Type B pancreatic cell (in vitro differentiated cells): ENCODE measurements at regions not wholly inside any gene's neighbourhood (a gene's known extent, or its start where the extent isn't known, plus 50 kb on each side); places are given as distances from the start of the nearest gene placed in this dataset.

Source experiments
- DNase-seq: peaks from one replicate; pipeline ENCODE4 v3.0.0; 2021; ENCODE audit warnings: mixed read lengths; ENCODE audit not compliant: unreplicated experiment; ENCODE audit errors: extremely low spot score
- H3K27ac Mint-ChIP-seq: 2 replicates; pipeline ENCODE4 v1.8.0; 2021; ENCODE audit warnings: mild to moderate bottlenecking, mixed read lengths
- H3K27me3 Mint-ChIP-seq: 2 replicates; pipeline ENCODE4 v1.8.0; 2021; ENCODE audit warnings: mixed read lengths
- H3K36me3 Mint-ChIP-seq: 2 replicates; pipeline ENCODE4 v1.8.0; 2021; ENCODE audit warnings: mixed read lengths
- H3K4me1 Mint-ChIP-seq: one replicate; pipeline ENCODE4 v1.8.0; 2021; ENCODE audit warnings: mixed read lengths; ENCODE audit not compliant: unreplicated experiment
- H3K4me3 Mint-ChIP-seq: 2 replicates; pipeline ENCODE4 v1.8.0; 2021; ENCODE audit warnings: mild to moderate bottlenecking, mixed read lengths
- H3K9me3 Mint-ChIP-seq: 2 replicates; pipeline ENCODE4 v1.8.0; 2021; ENCODE audit warnings: mixed read lengths
- TF ChIP-seq, protein P1 (sequence below): fragments of 200-600 bp; sonication (generic); conservative IDR thresholded peaks from 2 replicates; pipeline ENCODE4 v1.5.0; 2021; ENCODE audit warnings: antibody characterized with exemption, mild to moderate bottlenecking

DNA sequence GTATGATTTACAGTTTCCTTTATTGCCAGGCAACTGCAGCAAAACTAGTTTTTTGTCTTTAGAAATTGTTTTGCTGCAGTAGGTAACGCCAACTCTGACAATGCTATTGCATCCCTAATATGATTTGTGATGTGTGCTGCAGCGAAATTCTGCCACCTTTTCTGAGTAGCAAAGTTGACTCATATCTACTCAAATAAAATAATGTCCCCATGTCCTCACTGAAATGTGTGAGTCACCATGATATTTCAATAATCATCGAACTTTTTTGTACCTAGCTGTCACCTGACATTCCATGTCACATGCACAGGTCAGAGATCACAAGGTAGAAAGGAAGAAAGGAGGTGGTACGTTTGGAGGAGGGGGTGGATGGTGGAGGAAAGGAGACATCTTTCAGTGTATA is 205.0 kb downstream of the RAD51AP2 start:
- Mint-ChIP-seq H3K4me3 (no peak overlapping the region), H3K36me3 (no peaks in the 10 kb centered on the region), H3K27me3 (peaks cover 2% of the 10 kb centered on the region), H3K4me1 (peaks cover 4% of the 10 kb centered on the region), H3K9me3 (no peaks in the 10 kb centered on the region), H3K27ac (no peak overlapping the region)
- no peak for DNase-seq
- TF ChIP-seq, protein P1, sequence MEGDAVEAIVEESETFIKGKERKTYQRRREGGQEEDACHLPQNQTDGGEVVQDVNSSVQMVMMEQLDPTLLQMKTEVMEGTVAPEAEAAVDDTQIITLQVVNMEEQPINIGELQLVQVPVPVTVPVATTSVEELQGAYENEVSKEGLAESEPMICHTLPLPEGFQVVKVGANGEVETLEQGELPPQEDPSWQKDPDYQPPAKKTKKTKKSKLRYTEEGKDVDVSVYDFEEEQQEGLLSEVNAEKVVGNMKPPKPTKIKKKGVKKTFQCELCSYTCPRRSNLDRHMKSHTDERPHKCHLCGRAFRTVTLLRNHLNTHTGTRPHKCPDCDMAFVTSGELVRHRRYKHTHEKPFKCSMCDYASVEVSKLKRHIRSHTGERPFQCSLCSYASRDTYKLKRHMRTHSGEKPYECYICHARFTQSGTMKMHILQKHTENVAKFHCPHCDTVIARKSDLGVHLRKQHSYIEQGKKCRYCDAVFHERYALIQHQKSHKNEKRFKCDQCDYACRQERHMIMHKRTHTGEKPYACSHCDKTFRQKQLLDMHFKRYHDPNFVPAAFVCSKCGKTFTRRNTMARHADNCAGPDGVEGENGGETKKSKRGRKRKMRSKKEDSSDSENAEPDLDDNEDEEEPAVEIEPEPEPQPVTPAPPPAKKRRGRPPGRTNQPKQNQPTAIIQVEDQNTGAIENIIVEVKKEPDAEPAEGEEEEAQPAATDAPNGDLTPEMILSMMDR: no peak

DNA sequence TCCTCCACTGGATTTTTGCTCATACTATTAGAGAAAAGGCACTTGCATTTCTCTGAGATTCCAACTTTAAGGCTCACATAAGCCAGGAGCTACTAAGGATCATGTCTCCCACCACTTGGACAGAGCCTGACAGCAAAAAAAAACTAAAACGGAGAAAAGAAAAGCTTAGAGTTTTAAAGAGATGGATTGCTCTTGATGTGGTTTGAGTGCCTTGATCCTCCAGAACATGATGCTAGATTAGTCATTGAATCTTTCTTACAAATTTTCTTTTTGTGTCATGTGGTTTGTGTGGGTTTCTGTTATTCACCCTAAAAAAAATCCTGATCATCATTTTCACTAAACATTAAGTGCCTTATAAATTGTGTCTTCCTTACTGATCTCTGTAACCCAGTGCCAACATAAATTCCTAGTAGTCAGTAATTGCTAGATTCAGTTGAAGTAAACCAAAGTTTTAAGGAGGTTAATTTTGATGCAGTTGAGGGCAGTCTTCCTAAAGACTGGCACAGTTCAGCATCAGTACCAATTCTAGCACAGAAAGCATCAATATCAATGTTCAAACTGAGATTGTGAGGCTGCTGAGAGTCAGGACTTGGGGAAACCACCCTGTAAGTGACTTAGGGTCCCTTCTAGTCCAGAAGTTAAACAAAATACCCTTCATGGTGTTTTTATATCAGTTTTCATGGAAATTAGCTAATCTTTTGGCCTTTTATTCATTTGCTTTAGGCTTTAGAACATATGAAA is 206.3 kb downstream of the RAD51AP2 start:
- TF ChIP-seq, protein P1: no peak

DNA sequence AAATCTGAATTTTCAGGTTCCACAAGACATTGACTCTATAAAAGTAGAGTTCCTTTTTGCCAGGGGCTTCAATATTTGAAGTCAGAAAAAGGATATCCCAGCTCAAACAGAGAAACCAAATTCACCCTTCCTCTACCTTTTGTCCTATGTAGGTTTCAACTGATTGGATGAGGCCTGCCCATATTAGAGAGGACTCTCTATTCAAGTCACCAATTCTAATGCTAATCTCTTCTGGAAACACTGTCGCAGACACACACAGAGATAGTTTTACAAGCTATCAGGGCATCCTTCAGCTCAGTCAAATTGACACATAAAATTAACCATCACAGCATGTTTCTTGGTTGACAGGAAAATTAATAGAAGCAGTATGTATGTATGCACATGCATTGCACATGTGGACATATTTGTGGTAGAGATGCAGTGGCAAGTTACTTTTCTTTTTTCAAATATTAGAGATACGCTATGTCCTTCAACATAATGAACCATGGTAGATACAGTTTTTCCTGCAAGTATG is 207.1 kb downstream of the RAD51AP2 start:
- peaks cover 10% of the 10 kb centered on the region for H3K4me1 Mint-ChIP-seq
- no peak overlapping the region for H3K4me3 Mint-ChIP-seq
- no peaks in the 10 kb centered on the region for H3K9me3 Mint-ChIP-seq
- H3K27me3 Mint-ChIP-seq: peaks cover 2% of the 10 kb centered on the region
- DNase-seq: no peak
- no peaks in the 10 kb centered on the region for H3K36me3 Mint-ChIP-seq
- no peak overlapping the region for H3K27ac Mint-ChIP-seq
- TF ChIP-seq, protein P1: no peak

More for the DNA sequence above, 206.3 kb downstream of the RAD51AP2 start:
- Mint-ChIP-seq H3K9me3 (no peaks in the 10 kb centered on the region), H3K27me3 (peaks cover 2% of the 10 kb centered on the region), H3K36me3 (no peaks in the 10 kb centered on the region), H3K27ac (no peak overlapping the region), H3K4me1 (peaks cover 3% of the 10 kb centered on the region), H3K4me3 (no peak overlapping the region)
- DNase-seq: no peak

DNA sequence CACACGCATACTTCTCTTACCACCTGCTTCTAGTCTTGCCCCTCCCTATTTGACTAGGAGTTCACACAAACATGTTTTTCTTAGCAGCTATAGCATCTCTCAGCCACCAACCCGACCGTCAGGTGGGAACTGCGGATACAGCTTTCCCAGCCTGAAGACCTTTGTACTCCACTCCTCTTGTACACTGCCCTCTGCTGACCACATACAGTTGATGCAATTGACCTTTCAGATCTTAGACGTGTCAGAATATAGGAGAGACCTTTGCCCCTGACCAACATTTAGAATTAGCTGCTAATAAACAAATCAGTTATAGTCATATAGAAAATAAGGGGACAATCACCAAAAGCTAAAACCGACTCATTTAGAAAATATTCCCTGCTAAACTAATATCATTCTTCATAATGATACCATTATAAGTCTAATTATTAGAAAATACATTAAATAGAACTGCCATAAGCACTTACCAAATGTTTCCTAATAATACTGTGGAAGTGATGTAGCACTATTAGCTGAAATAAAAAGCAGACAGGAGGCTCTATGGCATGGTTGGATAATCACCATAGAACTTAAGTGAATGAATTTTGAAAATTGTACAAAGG is 208.4 kb downstream of the RAD51AP2 start:
- Mint-ChIP-seq H3K4me3 (no peak overlapping the region), H3K27me3 (peaks cover 2% of the 10 kb centered on the region)
- TF ChIP-seq, protein P1: peak; percentile 90

DNA sequence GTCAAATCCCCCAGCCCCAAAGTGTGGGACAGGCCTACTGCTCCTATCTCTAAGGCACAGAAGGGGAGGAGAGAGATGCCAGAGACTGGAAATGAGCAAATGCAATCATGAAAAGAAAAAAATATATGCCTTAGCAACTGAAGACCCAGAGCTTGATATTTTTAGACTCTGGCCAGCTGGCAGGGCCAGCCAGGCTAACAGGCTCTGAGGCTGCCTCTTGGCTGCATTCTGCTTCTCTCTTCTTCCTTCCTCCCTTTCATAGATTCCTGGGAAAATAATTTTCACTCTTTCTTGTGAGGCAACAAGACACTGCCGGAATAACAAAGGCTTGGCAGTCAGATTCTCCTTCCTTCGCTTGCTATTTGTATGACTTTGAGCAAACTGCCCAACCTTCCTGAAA is 209.1 kb downstream of the RAD51AP2 start:
- no peak overlapping the region for H3K4me3 Mint-ChIP-seq
- H3K27ac Mint-ChIP-seq: no peak overlapping the region
- H3K9me3 Mint-ChIP-seq: no peaks in the 10 kb centered on the region
- TF ChIP-seq, protein P1: no peak
- H3K4me1 Mint-ChIP-seq: peaks cover 13% of the 10 kb centered on the region
- DNase-seq: no peak
- H3K36me3 Mint-ChIP-seq: no peaks in the 10 kb centered on the region
- H3K27me3 Mint-ChIP-seq: peaks cover 2% of the 10 kb centered on the region

More for the DNA sequence above, 208.4 kb downstream of the RAD51AP2 start:
- Mint-ChIP-seq H3K9me3 (no peaks in the 10 kb centered on the region), H3K27ac (no peak overlapping the region), H3K36me3 (no peaks in the 10 kb centered on the region), H3K4me1 (peaks cover 13% of the 10 kb centered on the region)
- DNase-seq: no peak
